A549 (cell line): ENCODE measurements at regions not wholly inside any gene's neighbourhood (a gene's known extent, or its start where the extent isn't known, plus 50 kb on each side); places are given as distances from the start of the nearest gene placed in this dataset.

Source experiments
- ATAC-seq, 2 experiments: fragments of 200-7000 bp in 1 of 2; fragments of >200 bp in 1 of 2; cut with Nextera tagmentation in 1 of 2; cut with Tn5 transposase in 1 of 2; 3 replicates each; pipeline versions ENCODE4 v1.8.0 to v1.9.1; 2018 to 2020; ENCODE audit warnings: mild to moderate bottlenecking in 1 of 2, moderate library complexity in 1 of 2
- CTCF ChIA-PET: fragments of 300-600 bp; sonication (Branson Sonifier 250); formaldehyde crosslinking; extraction: SDS; loops from one replicate; lab custom pipeline; 2021; ENCODE audit warnings: antibody characterized with exemption, inconsistent platforms; lab: Yijun Ruan, JAX
- POLR2A ChIA-PET: fragments of 350-600 bp; formaldehyde crosslinking; extraction: SDS; loops from one replicate; lab custom pipeline; 2021; ENCODE audit warnings: antibody characterized with exemption, inconsistent platforms; lab: Yijun Ruan, JAX
- DNase-seq, 2 experiments: peaks; one replicate each; pipeline versions ENCODE4 v3.0.0 to v3.0.0-alpha.2; 2011 to 2016; ENCODE audit warnings: low read depth in 1 of 2, low spot score in 1 of 2
- FAIRE-seq: peaks from 2 replicates; lab custom pipeline; 2011; peaks lifted over from hg19 to GRCh38; lab: Jason Lieb, UNC
- H3K27ac ChIP-seq, 2 experiments: fragments of >200 bp; sonication (Bioruptor Twin); formaldehyde crosslinking; 3 replicates each; pipeline ENCODE4 v1.5.1; 2016 to 2017
- H3K4me1 ChIP-seq: fragments of >200 bp; sonication (Bioruptor Twin); formaldehyde crosslinking; 3 replicates; pipeline ENCODE4 v1.6.1; 2016
- H3K4me2 ChIP-seq: fragments of >200 bp; sonication (Bioruptor Twin); formaldehyde crosslinking; 3 replicates; pipeline ENCODE4 v1.6.1; 2016
- H3K4me3 ChIP-seq: fragments of >200 bp; sonication (Bioruptor Twin); formaldehyde crosslinking; 3 replicates; pipeline ENCODE4 v1.5.1; 2016
- H3K9me3 ChIP-seq: fragments of >200 bp; sonication (Bioruptor Twin); formaldehyde crosslinking; 3 replicates; pipeline ENCODE4 v1.6.1; 2016
- CBX2 ChIP-seq: fragments of 200-600 bp; sonication (generic); IDR thresholded peaks from 2 replicates; pipeline ENCODE4 v1.6.1; 2016; ENCODE audit warnings: low read depth, mild to moderate bottlenecking, borderline replicate concordance
- CBX8 ChIP-seq: fragments of 200-600 bp; sonication (generic); IDR thresholded peaks from 2 replicates; pipeline ENCODE4 v1.6.1; 2016
- CEBPB ChIP-seq, 2 experiments: fragments of >200 bp in 1 of 2; sonication (Bioruptor Twin) in 1 of 2; formaldehyde crosslinking in 1 of 2; IDR thresholded peaks; 2 replicates each; pipeline ENCODE4 v1.6.1; 2012 to 2016
- CHD4 ChIP-seq: fragments of 200-600 bp; sonication (generic); IDR thresholded peaks from 2 replicates; pipeline ENCODE4 v1.6.1; 2016; ENCODE audit warnings: antibody characterized with exemption, mild to moderate bottlenecking, borderline replicate concordance
- CTCF ChIP-seq: fragments of >200 bp; sonication (Bioruptor Twin); formaldehyde crosslinking; IDR thresholded peaks from 3 replicates; pipeline ENCODE4 v1.5.1; 2016
- EP300 ChIP-seq, 2 experiments: fragments of >200 bp; sonication (Bioruptor Twin); formaldehyde crosslinking; IDR thresholded peaks; 2 replicates in 1 of 2; 3 replicates in 1 of 2; pipeline ENCODE4 v1.6.1; 2016 to 2017
- ESRRA ChIP-seq: fragments of 150-350 bp; IDR thresholded peaks from 2 replicates; pipeline ENCODE4 v1.6.1; 2014; ENCODE audit warnings: mild to moderate bottlenecking, low read length, borderline replicate concordance
- FOXS1 ChIP-seq: fragments of 250-450 bp; sonication (Bioruptor Pico); IDR thresholded peaks from 2 replicates; pipeline ENCODE4 v1.5.0; 2020; ENCODE audit warnings: mild to moderate bottlenecking, moderate library complexity
- GATA3 ChIP-seq: IDR thresholded peaks from 2 replicates; pipeline ENCODE4 v1.6.1; 2012; ENCODE audit warnings: borderline replicate concordance
- HDAC2 ChIP-seq: fragments of 200-600 bp; sonication (generic); IDR thresholded peaks from 2 replicates; pipeline ENCODE4 v1.6.1; 2016
- HES2 ChIP-seq: fragments of >200 bp; sonication (Bioruptor Twin); formaldehyde crosslinking; IDR thresholded peaks from 2 replicates; pipeline ENCODE4 v1.6.1; 2016
- HEYL ChIP-seq: fragments of 250-450 bp; sonication (Bioruptor Pico); IDR thresholded peaks from 2 replicates; pipeline ENCODE4 v1.8.0; 2021; ENCODE audit warnings: mild to moderate bottlenecking, moderate library complexity
- HOXA7 ChIP-seq: fragments of 250-450 bp; sonication (Bioruptor Pico); IDR thresholded peaks from 2 replicates; pipeline ENCODE4 v1.5.0; 2020; ENCODE audit warnings: mild to moderate bottlenecking, moderate library complexity
- HOXB13 ChIP-seq: fragments of 250-450 bp; sonication (Bioruptor Pico); IDR thresholded peaks from 2 replicates; pipeline ENCODE4 v1.5.0; 2020; ENCODE audit warnings: low read depth, mild to moderate bottlenecking, moderate library complexity
- HOXB5 ChIP-seq: fragments of 250-450 bp; sonication (Bioruptor Pico); IDR thresholded peaks from 2 replicates; pipeline ENCODE4 v1.5.0; 2020; ENCODE audit warnings: mild to moderate bottlenecking, moderate library complexity
- JUN ChIP-seq, 2 experiments: fragments of >200 bp; sonication (Bioruptor Twin); formaldehyde crosslinking; IDR thresholded peaks; 2 replicates in 1 of 2; 3 replicates in 1 of 2; pipeline ENCODE4 v1.6.1; 2016 to 2017
- KDM1A ChIP-seq: fragments of 200-600 bp; sonication (generic); IDR thresholded peaks from 2 replicates; pipeline ENCODE4 v1.6.1; 2016; ENCODE audit warnings: low read depth, mild to moderate bottlenecking
- MAFK ChIP-seq: fragments of 450-650 bp; IDR thresholded peaks from 2 replicates; pipeline ENCODE4 v1.6.1; 2014; ENCODE audit not compliant: partially characterized antibody
- MAX ChIP-seq: IDR thresholded peaks from 2 replicates; pipeline ENCODE4 v1.6.1; 2012
- MAZ ChIP-seq: fragments of 150-350 bp; IDR thresholded peaks from 2 replicates; pipeline ENCODE4 v1.6.1; 2014; ENCODE audit warnings: antibody characterized with exemption, low read depth, low read length, borderline replicate concordance
- MYC ChIP-seq: IDR thresholded peaks from 2 replicates; pipeline ENCODE4 v1.6.1; 2012; ENCODE audit warnings: mild to moderate bottlenecking, inconsistent platforms, low read length, improper control_type of control experiment, borderline replicate concordance
- NPAS2 ChIP-seq: fragments of 250-450 bp; sonication (Bioruptor Pico); IDR thresholded peaks from 2 replicates; pipeline ENCODE4 v1.8.0; 2022; ENCODE audit warnings: mild to moderate bottlenecking, moderate library complexity, borderline replicate concordance
- PHF8 ChIP-seq: fragments of 200-600 bp; sonication (generic); IDR thresholded peaks from 2 replicates; pipeline ENCODE4 v1.6.1; 2016; ENCODE audit warnings: low read depth, mild to moderate bottlenecking, antibody characterized with exemption, moderate library complexity, borderline replicate concordance
- POLR2A ChIP-seq: IDR thresholded peaks from 2 replicates; pipeline ENCODE4 v1.6.1; 2012; ENCODE audit warnings: mild to moderate bottlenecking, low read length
- POLR2AphosphoS2 ChIP-seq: conservative IDR thresholded peaks from 2 replicates; pipeline ENCODE4 v1.6.1; 2012; ENCODE audit warnings: low read length, improper control_type of control experiment, inconsistent platforms
- RAD21 ChIP-seq, 2 experiments: fragments of >200 bp in 1 of 2; sonication (Bioruptor Twin) in 1 of 2; formaldehyde crosslinking in 1 of 2; IDR thresholded peaks in 1 of 2; conservative IDR thresholded peaks in 1 of 2; 2 replicates in 1 of 2; 3 replicates in 1 of 2; pipeline ENCODE4 v1.6.1; 2012 to 2018; ENCODE audit warnings: inconsistent platforms in 1 of 2
- RARB ChIP-seq: fragments of 250-450 bp; sonication (Bioruptor Pico); IDR thresholded peaks from 2 replicates; pipeline ENCODE4 v1.8.0; 2021; ENCODE audit warnings: mild to moderate bottlenecking, moderate library complexity
- RCOR1 ChIP-seq: fragments of 150-350 bp; IDR thresholded peaks from 2 replicates; pipeline ENCODE4 v1.6.1; 2014; ENCODE audit warnings: antibody characterized with exemption, low read length, low read depth
- RFX5 ChIP-seq: fragments of 450-650 bp; IDR thresholded peaks from 2 replicates; pipeline ENCODE4 v1.7.1; 2014; ENCODE audit warnings: antibody characterized with exemption, mild to moderate bottlenecking, moderate library complexity
- SMC3 ChIP-seq: fragments of >200 bp; sonication (Bioruptor Twin); formaldehyde crosslinking; IDR thresholded peaks from 3 replicates; pipeline ENCODE4 v1.6.1; 2018; ENCODE audit warnings: inconsistent platforms
- SREBF2 ChIP-seq: fragments of 450-650 bp; IDR thresholded peaks from 2 replicates; pipeline ENCODE4 v1.6.1; 2014; ENCODE audit warnings: mild to moderate bottlenecking, moderate library complexity
- TFCP2L1 ChIP-seq: fragments of 250-450 bp; sonication (Bioruptor Pico); IDR thresholded peaks from 2 replicates; pipeline ENCODE4 v1.5.0; 2021; ENCODE audit warnings: mild to moderate bottlenecking
- USF2 ChIP-seq: fragments of 450-650 bp; IDR thresholded peaks from 2 replicates; pipeline ENCODE4 v1.6.1; 2014; ENCODE audit warnings: antibody characterized with exemption
- ZC3H11A ChIP-seq: fragments of 450-650 bp; IDR thresholded peaks from 2 replicates; pipeline ENCODE4 v1.6.1; 2014; ENCODE audit warnings: antibody characterized with exemption, mild to moderate bottlenecking
- ZSCAN20 ChIP-seq: fragments of 250-450 bp; sonication (Bioruptor Pico); IDR thresholded peaks from 2 replicates; pipeline ENCODE4 v1.8.0; 2022; ENCODE audit warnings: mild to moderate bottlenecking, moderate library complexity
- WGBS: methylation state at CpG from one replicate; pipeline ENCODE4 v1.1.6; 2017; ENCODE audit errors: missing lambda C conversion rate; 5-methylcytosine and 5-hydroxymethylcytosine counted together

- no peak for TF ChIP-seq GATA3
- no peak for TF ChIP-seq CBX8
- TF ChIP-seq MAX, result no peak
Observed at GRCh38 chr1:88230126-88230525, 453.9 kb upstream of the PKN2 start (continued).

GRCh38 chr1:88237058-88237457 is 447.0 kb upstream of the PKN2 start:
- no peak overlapping the region for H3K4me2 ChIP-seq
- POLR2A ChIA-PET, result no interaction called here
- no peak for TF ChIP-seq HES2
- no peak for TF ChIP-seq POLR2A
- TF ChIP-seq TFCP2L1 (CRISPR knock-in tag), result no peak
- no peak for TF ChIP-seq RARB (CRISPR knock-in tag)
- no peak for TF ChIP-seq RFX5
- no peak for TF ChIP-seq ZC3H11A
- no peak for TF ChIP-seq RAD21 (conservative IDR thresholded peaks at IDR 0.05 in 1 of 2, IDR thresholded peaks at IDR 0.05 in 1 of 2)
- no peak for TF ChIP-seq HOXA7 (CRISPR knock-in tag)
- TF ChIP-seq HDAC2, result no peak
- TF ChIP-seq HOXB5 (CRISPR knock-in tag), result no peak
- TF ChIP-seq USF2, result no peak
- TF ChIP-seq PHF8, result no peak
- TF ChIP-seq HEYL (CRISPR knock-in tag), result no peak
- TF ChIP-seq MYC, result no peak
- TF ChIP-seq CTCF, result no peak
- no peak for TF ChIP-seq JUN (IDR thresholded peaks at IDR 0.05)
- TF ChIP-seq RCOR1, result no peak
- no peak for TF ChIP-seq KDM1A
- TF ChIP-seq HOXB13 (CRISPR knock-in tag), result no peak
- no peak overlapping the region for H3K4me3 ChIP-seq
- ATAC-seq (no peak), FAIRE-seq (no peak), DNase-seq (no peak)
- no peak overlapping the region for H3K27ac ChIP-seq
- 0 out of 3 replicates have a peak, but pooled peaks cover 3% of the 10 kb centered on the region for H3K9me3 ChIP-seq
- no peaks in the 10 kb centered on the region for H3K4me1 ChIP-seq
- WGBS, result 31% methylated on average over 3 of the region's 3 CpGs
- CTCF ChIA-PET, result no interaction called here

GRCh38 chr1:88239205-88239604 is 444.9 kb upstream of the PKN2 start:
- no peak for FAIRE-seq
- Histone ChIP-seq H3K9me3 (0 out of 3 replicates have a peak, but pooled peaks cover 3% of the 10 kb centered on the region), H3K27ac (no peak overlapping the region), H3K4me3 (no peak overlapping the region), H3K4me1 (no peaks in the 10 kb centered on the region), H3K4me2 (no peak overlapping the region)
- CTCF ChIA-PET, result interaction anchor here (0.7 to 0.9 kb wide), 2 partner anchors 11 to 241 kb away, joined by 3 read pairs; no protein-coding TSS in a partner anchor
- WGBS, result 0% methylated on average over 1 of the region's 1 CpG
- DNase-seq, result no peak
- no peak for ATAC-seq
- POLR2A ChIA-PET, result no interaction called here
- TF ChIP-seq SREBF2 (no peak), CEBPB (IDR thresholded peaks at IDR 0.05) (no peak), RARB (CRISPR knock-in tag) (no peak), NPAS2 (CRISPR knock-in tag) (no peak), CBX2 (no peak), HEYL (CRISPR knock-in tag) (no peak), SMC3 (no peak), CBX8 (no peak), EP300 (IDR thresholded peaks at IDR 0.05) (no peak), ZSCAN20 (no peak), HDAC2 (no peak), FOXS1 (CRISPR knock-in tag) (no peak), MAFK (no peak), ESRRA (no peak), RFX5 (no peak), KDM1A (no peak), MAZ (no peak), CHD4 (no peak), HES2 (no peak), POLR2AphosphoS2 (no peak)
